K562 (cell line): ENCODE measurements at regions not wholly inside any gene's neighbourhood (a gene's known extent, or its start where the extent isn't known, plus 50 kb on each side); places are given as distances from the start of the nearest gene placed in this dataset.
A peak's percentile ranks its signal among the peaks of the same experiment; 100 is the strongest.

Source experiments
- ATAC-seq: fragments of 200-7000 bp; cut with Tn5 transposase; 3 replicates; pipeline ENCODE4 v1.9.1; 2020; ENCODE audit warnings: moderate library complexity
- BruUV-seq: library from RNA; stranded (reverse); fragments of 400-500 nt; replicated peaks from 2 replicates; lab custom pipeline; 2021; lab: Mats Ljungman, UMichigan
- CTCF ChIA-PET: fragments of 300-600 bp; formaldehyde crosslinking; extraction: SDS; loops from one replicate; lab custom pipeline; 2021; ENCODE audit warnings: low intra/inter-chr PET ratio; lab: Yijun Ruan, JAX
- POLR2A ChIA-PET: fragments of 300-600, 350-650 bp; sonication (Branson Sonifier 250); formaldehyde crosslinking; extraction: SDS; loops from one replicate; lab custom pipeline; 2021; ENCODE audit warnings: antibody characterized with exemption, inconsistent platforms; lab: Yijun Ruan, JAX
- DNase-seq, 4 experiments: peaks; one replicate each; pipeline versions ENCODE4 v3.0.0 to v3.0.0-alpha.2; 2011 to 2018; ENCODE audit warnings: low spot score in 3 of 4, mixed read lengths in 3 of 4; ENCODE audit errors: extremely low read depth in 1 of 4
- FAIRE-seq: peaks from 2 replicates; lab custom pipeline; 2011; peaks lifted over from hg19 to GRCh38; lab: Jason Lieb, UNC
- H2AFZ ChIP-seq: 2 replicates; pipeline ENCODE4 v1.6.0; 2011; ENCODE audit warnings: low read depth, low read length, control low read depth, inconsistent platforms
- H3K27ac ChIP-seq: fragments of 200-600 bp; 3 replicates; pipeline ENCODE4 v1.8.0; 2011; ENCODE audit warnings: low read depth, mild to moderate bottlenecking, control low read depth, inconsistent platforms, low read length, moderate library complexity, mixed read lengths; ENCODE audit errors: extremely low read depth
- H3K27me3 ChIP-seq, 2 experiments: fragments of 300-600 bp in 1 of 2; 2 replicates in 1 of 2; 3 replicates in 1 of 2; pipeline versions ENCODE4 v1.6.0 to v1.8.0; 2011; ENCODE audit warnings: inconsistent platforms in 2 of 2, low read length in 2 of 2, mild to moderate bottlenecking in 1 of 2, mixed read lengths in 1 of 2, moderate library complexity in 1 of 2; ENCODE audit not compliant: control insufficient read depth in 2 of 2, insufficient read depth in 2 of 2
- H3K36me3 ChIP-seq: fragments of 300-600 bp; 3 replicates; pipeline ENCODE4 v1.8.0; 2011; ENCODE audit warnings: mild to moderate bottlenecking, low read length, inconsistent platforms; ENCODE audit not compliant: control insufficient read depth, insufficient read depth
- H3K4me1 ChIP-seq, 2 experiments: fragments of 200-600 bp in 1 of 2; replicated peaks in 1 of 2; 2 replicates in 1 of 2; 3 replicates in 1 of 2; pipeline versions ENCODE4 v1.5.1 to v1.8.0; 2011; ENCODE audit warnings: inconsistent platforms in 2 of 2, low read length in 2 of 2, mild to moderate bottlenecking in 1 of 2, mixed read lengths in 1 of 2, moderate library complexity in 1 of 2; ENCODE audit not compliant: control insufficient read depth in 2 of 2, insufficient read depth in 2 of 2
- H3K4me2 ChIP-seq: 2 replicates; pipeline ENCODE4 v1.6.1; 2011; ENCODE audit warnings: low read length, control low read depth, inconsistent platforms, mixed read lengths; ENCODE audit not compliant: insufficient read depth
- H3K4me3 ChIP-seq: fragments of 200-600 bp; sonication (generic), shearing (Covaris generic); 2 replicates; pipeline ENCODE4 v1.5.1; 2016; ENCODE audit warnings: control low read depth, inconsistent platforms
- H3K79me2 ChIP-seq: fragments of 200-600 bp; 3 replicates; pipeline ENCODE4 v1.8.0; 2011; ENCODE audit warnings: low read length, inconsistent platforms; ENCODE audit not compliant: control insufficient read depth, insufficient read depth
- H3K9ac ChIP-seq, 2 experiments: 2 replicates each; pipeline versions ENCODE4 v1.6.0 to v1.6.1; 2011; ENCODE audit warnings: low read depth in 2 of 2, low read length in 2 of 2, control low read depth in 1 of 2, inconsistent platforms in 1 of 2, mild to moderate bottlenecking in 1 of 2, mixed read lengths in 1 of 2; ENCODE audit not compliant: insufficient read depth in 1 of 2
- H3K9me1 ChIP-seq: one replicate; pipeline ENCODE4 v1.6.0; 2011; ENCODE audit warnings: inconsistent platforms, mild to moderate bottlenecking, low read length, moderate library complexity; ENCODE audit not compliant: control insufficient read depth, insufficient read depth
- H3K9me3 ChIP-seq: replicated peaks from 2 replicates; pipeline ENCODE4 v1.5.1; 2011; ENCODE audit warnings: low read depth, low read length, inconsistent platforms; ENCODE audit not compliant: control insufficient read depth, insufficient read depth
- H4K20me1 ChIP-seq: replicated peaks from 2 replicates; pipeline ENCODE4 v1.6.1; 2011; ENCODE audit warnings: low read length, inconsistent platforms, mixed read lengths; ENCODE audit not compliant: control insufficient read depth, insufficient read depth
- C11orf30 ChIP-seq: fragments of 450-650 bp; IDR thresholded peaks from 2 replicates; pipeline ENCODE4 v1.6.1; 2016; ENCODE audit warnings: low read depth, mild to moderate bottlenecking
- CHD1 ChIP-seq: fragments of 200-600 bp; sonication (generic); IDR thresholded peaks from one replicate; pipeline ENCODE4 v1.6.1; 2012; ENCODE audit warnings: mild to moderate bottlenecking, moderate library complexity, low read length, inconsistent platforms
- DDX20 ChIP-seq: fragments of 450-650 bp; IDR thresholded peaks from 2 replicates; pipeline ENCODE4 v1.6.1; 2016; ENCODE audit warnings: missing genetic modification characterization, low read depth, mild to moderate bottlenecking, missing compliant biosample characterization, moderate library complexity
- DMBX1 ChIP-seq: fragments of 250-450 bp; sonication (Bioruptor Pico); IDR thresholded peaks from 2 replicates; pipeline ENCODE4 v1.8.0; 2022; ENCODE audit warnings: inconsistent platforms, mild to moderate bottlenecking, moderate library complexity, borderline replicate concordance
- FOXK1 ChIP-seq: sonication (generic); formaldehyde crosslinking; IDR thresholded peaks from 2 replicates; pipeline ENCODE4 v1.8.0; 2022; ENCODE audit warnings: missing genetic modification reagents, mild to moderate bottlenecking, borderline replicate concordance
- ILK ChIP-seq: fragments of 450-650 bp; IDR thresholded peaks from 2 replicates; pipeline ENCODE4 v1.6.1; 2016; ENCODE audit warnings: missing genetic modification characterization, low read depth, mild to moderate bottlenecking, missing compliant biosample characterization, moderate library complexity, borderline replicate concordance
- KLF1 ChIP-seq: fragments of 450-650 bp; IDR thresholded peaks from 2 replicates; pipeline ENCODE4 v1.6.1; 2016; ENCODE audit warnings: missing genetic modification characterization, missing compliant biosample characterization
- POLR2H ChIP-seq: IDR thresholded peaks from 2 replicates; pipeline ENCODE4 v1.6.1; 2016; ENCODE audit warnings: missing genetic modification characterization, low read depth, mild to moderate bottlenecking, control low read depth, missing compliant biosample characterization, moderate library complexity
- ZNF134 ChIP-seq: fragments of 250-450 bp; sonication (Bioruptor Pico); conservative IDR thresholded peaks from 2 replicates; pipeline ENCODE4 v1.4.0; 2020
- ZNF551 ChIP-seq: fragments of 250-450 bp; sonication (Bioruptor Pico); IDR thresholded peaks from 2 replicates; pipeline ENCODE4 v1.5.0; 2021; ENCODE audit warnings: mild to moderate bottlenecking, moderate library complexity
- ZNF764 ChIP-seq: fragments of 250-450 bp; sonication (Bioruptor Pico); IDR thresholded peaks from 2 replicates; pipeline ENCODE4 v1.4.0; 2020; ENCODE audit warnings: low read depth, mild to moderate bottlenecking, moderate library complexity
- WGBS: fragments of 100-300 bp; shearing (Covaris generic); methylation state at CpG from one replicate; pipeline ENCODE4 v1.1.6; 2016; ENCODE audit warnings: low coverage, mixed read lengths; ENCODE audit not compliant: insufficient coverage; ENCODE audit errors: missing lambda C conversion rate; 5-methylcytosine and 5-hydroxymethylcytosine counted together
- in situ Hi-C: fragments of 300-500 bp; cut with MboI; formaldehyde crosslinking; loops from 4 replicates; pipeline ENCODE4 v1.15.0; 2018; ENCODE audit warnings: inconsistent platforms, mixed read lengths
- intact Hi-C: fragments of 100-400 bp; cut with micrococcal nuclease; formaldehyde crosslinking; loops from 2 replicates; pipeline ENCODE4 v1.14.2; 2022
- TF ChIP-seq, protein P1 (sequence below), 3 experiments: fragments of 200-800 bp in 1 of 3; sonication (Bioruptor generic) in 1 of 3; sonication (generic) in 1 of 3; formaldehyde crosslinking in 1 of 3; IDR thresholded peaks; 2 replicates each; pipeline versions ENCODE4 v1.6.1 to v1.8.0; 2016 to 2022; ENCODE audit warnings: mild to moderate bottlenecking in 2 of 3, missing compliant biosample characterization in 2 of 3, missing genetic modification characterization in 2 of 3, missing genetic modification reagents in 1 of 3
- TF ChIP-seq, protein P2 (sequence below): IDR thresholded peaks from 2 replicates; pipeline ENCODE4 v1.6.1; 2016; ENCODE audit warnings: missing genetic modification characterization, missing compliant biosample characterization
- TF ChIP-seq, protein P3 (sequence below): sonication (generic); formaldehyde crosslinking; IDR thresholded peaks from 2 replicates; pipeline ENCODE4 v1.9.0; 2022; ENCODE audit warnings: mild to moderate bottlenecking, missing genetic modification reagents

DNA sequence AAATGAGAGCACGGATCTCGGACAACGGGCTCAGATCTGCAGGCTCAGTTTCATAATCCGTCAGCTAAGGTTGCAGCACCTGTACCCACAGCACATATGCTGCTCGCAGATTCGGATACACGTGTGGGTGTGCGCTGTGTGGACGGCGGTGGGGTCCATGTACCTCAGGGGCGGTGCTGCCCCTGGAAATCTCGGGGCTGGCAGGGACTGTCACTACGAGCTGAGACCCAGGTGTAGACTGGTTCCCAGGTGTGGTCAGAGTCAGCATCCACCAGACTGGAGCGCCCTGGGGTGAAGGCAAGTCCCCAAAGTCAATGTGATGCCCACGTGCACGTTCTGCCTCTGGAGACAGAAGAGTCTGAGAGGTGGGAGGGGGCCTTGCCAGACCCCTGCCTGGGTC, 989.3 kb downstream of the BRD1 start (continued):
- TF ChIP-seq DDX20 (tag) (no peak), KLF1 (tag) (no peak), CHD1 (no peak), ZNF764 (CRISPR knock-in tag) (no peak), C11orf30 (no peak), ZNF551 (CRISPR knock-in tag) (no peak), FOXK1 (CRISPR knock-in tag) (no peak), ILK (tag) (no peak)
- TF ChIP-seq, protein P1, sequence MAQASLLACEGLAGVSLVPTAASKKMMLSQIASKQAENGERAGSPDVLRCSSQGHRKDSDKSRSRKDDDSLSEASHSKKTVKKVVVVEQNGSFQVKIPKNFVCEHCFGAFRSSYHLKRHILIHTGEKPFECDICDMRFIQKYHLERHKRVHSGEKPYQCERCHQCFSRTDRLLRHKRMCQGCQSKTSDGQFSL (CRISPR knock-in tag; IDR thresholded peaks at IDR 0.05): no peak
- TF ChIP-seq, protein P1 (tag; IDR thresholded peaks at IDR 0.05): no peak

DNA sequence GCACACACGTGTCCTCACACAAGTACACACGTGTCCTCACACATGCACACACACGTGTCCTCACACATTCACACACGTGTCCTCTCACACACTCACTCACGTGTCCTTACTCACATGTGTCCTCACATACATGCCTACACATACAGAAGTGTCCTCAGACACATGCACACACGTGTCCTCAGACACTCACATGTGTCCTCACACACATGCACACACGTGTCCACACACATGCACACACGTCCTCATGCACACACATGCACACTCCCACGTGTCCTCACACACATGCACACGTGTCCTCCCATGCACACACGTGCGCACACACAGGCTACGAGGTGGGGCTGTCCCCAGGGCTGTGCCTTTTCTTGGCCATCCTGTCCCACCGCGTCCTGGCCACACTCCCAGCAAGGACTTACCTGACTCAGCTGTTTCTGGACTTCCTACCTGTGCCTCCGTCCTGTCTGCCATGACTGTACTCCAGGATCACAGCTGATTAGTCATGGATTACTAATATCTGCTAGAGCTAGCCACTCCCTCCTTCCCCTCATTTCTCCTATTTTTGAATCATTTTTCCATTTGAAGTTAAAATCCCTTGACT, 990.2 kb downstream of the BRD1 start:
- DNase-seq: no peak
- CTCF ChIA-PET: no interaction called here
- in situ Hi-C loops: no loop called here
- H3K4me2 ChIP-seq: no peak overlapping the region
- no peaks in the 10 kb centered on the region for H4K20me1 ChIP-seq
- TF ChIP-seq, protein P2, sequence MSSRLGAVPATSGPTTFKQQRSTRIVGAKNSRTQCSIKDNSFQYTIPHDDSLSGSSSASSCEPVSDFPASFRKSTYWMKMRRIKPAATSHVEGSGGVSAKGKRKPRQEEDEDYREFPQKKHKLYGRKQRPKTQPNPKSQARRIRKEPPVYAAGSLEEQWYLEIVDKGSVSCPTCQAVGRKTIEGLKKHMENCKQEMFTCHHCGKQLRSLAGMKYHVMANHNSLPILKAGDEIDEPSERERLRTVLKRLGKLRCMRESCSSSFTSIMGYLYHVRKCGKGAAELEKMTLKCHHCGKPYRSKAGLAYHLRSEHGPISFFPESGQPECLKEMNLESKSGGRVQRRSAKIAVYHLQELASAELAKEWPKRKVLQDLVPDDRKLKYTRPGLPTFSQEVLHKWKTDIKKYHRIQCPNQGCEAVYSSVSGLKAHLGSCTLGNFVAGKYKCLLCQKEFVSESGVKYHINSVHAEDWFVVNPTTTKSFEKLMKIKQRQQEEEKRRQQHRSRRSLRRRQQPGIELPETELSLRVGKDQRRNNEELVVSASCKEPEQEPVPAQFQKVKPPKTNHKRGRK: no peak
- TF ChIP-seq ZNF134 (CRISPR knock-in tag) (no peak), POLR2H (tag) (no peak), DMBX1 (CRISPR knock-in tag) (no peak)
- TF ChIP-seq, protein P3, sequence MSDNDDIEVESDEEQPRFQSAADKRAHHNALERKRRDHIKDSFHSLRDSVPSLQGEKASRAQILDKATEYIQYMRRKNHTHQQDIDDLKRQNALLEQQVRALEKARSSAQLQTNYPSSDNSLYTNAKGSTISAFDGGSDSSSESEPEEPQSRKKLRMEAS (CRISPR knock-in tag): peak; percentile 19; the same call in 1 of the 2 replicates
- TF ChIP-seq, all 486 proteins: peak for 1
- H2AFZ ChIP-seq: no peak overlapping the region
- intact Hi-C loops: no loop called here
- no peaks in the 10 kb centered on the region for H3K4me1 ChIP-seq
- WGBS: 1% methylated on average over 13 of the region's 16 CpGs
- no peaks in the 10 kb centered on the region for H3K79me2 ChIP-seq
- no peak overlapping the region for H3K4me3 ChIP-seq
- no peaks in the 10 kb centered on the region for H3K9me3 ChIP-seq
- no peaks in the 10 kb centered on the region for H3K36me3 ChIP-seq
- BruUV-seq: no TSS peak
- no peak overlapping the region for H3K9ac ChIP-seq
- H3K27ac ChIP-seq: no peak overlapping the region
- no peak for FAIRE-seq
- no peak for ATAC-seq
- no peaks in the 10 kb centered on the region for H3K9me1 ChIP-seq
- POLR2A ChIA-PET: no interaction called here
- H3K27me3 ChIP-seq: no peaks in the 10 kb centered on the region
